AG04449 (cell line): ENCODE measurements at regions not wholly inside any gene's neighbourhood (a gene's known extent, or its start where the extent isn't known, plus 50 kb on each side); places are given as distances from the start of the nearest gene placed in this dataset.

Experiments
- CTCF ChIA-PET: fragments of 350-600 bp; formaldehyde crosslinking; extraction: SDS; loops from one replicate; lab custom pipeline; 2021; ENCODE audit warnings: antibody characterized with exemption; lab: Yijun Ruan, JAX
- POLR2A ChIA-PET: fragments of 400-600, 350-600 bp; formaldehyde crosslinking; extraction: SDS; loops from one replicate; lab custom pipeline; 2020; ENCODE audit warnings: antibody characterized with exemption, inconsistent platforms; lab: Yijun Ruan, JAX
- DNase-seq: peaks from one replicate; pipeline ENCODE4 v3.0.0-alpha.2; 2010; ENCODE audit warnings: low read depth, low spot score
- H3K4me3 ChIP-seq: 2 replicates; pipeline ENCODE4 v1.5.1; 2011; ENCODE audit warnings: low read depth, mild to moderate bottlenecking, control low read depth, low read length
- CTCF ChIP-seq: IDR thresholded peaks from one replicate; pipeline ENCODE4 v1.5.1; 2011; ENCODE audit warnings: mild to moderate bottlenecking, moderate library complexity, low read length, control low read depth, inconsistent platforms; ENCODE audit not compliant: insufficient read depth; ENCODE audit errors: missing control alignments

- POLR2A ChIA-PET: no interaction called here
- no peak overlapping the region for H3K4me3 ChIP-seq
- DNase-seq: peak; percentile 49
- CTCF ChIA-PET: no interaction called here
- TF ChIP-seq CTCF: no peak
These were observed 429.1 kb upstream of the INTU start for GRCh38 chr4:127203562-127204200.

GRCh38 chr4:127204322-127204721 is 428.4 kb upstream of the INTU start:
- no peak for TF ChIP-seq CTCF
- ChIA-PET POLR2A (no interaction called here), CTCF (no interaction called here)
- DNase-seq: no peak
- H3K4me3 ChIP-seq: no peak overlapping the region

- ChIA-PET POLR2A (no interaction called here), CTCF (no interaction called here)
- no peak for TF ChIP-seq CTCF
- DNase-seq: no peak
- no peak overlapping the region for H3K4me3 ChIP-seq
These were observed 423.1 kb upstream of the INTU start for GRCh38 chr4:127209580-127210095.

- CTCF ChIA-PET: no interaction called here
- H3K4me3 ChIP-seq: no peak overlapping the region
- POLR2A ChIA-PET: no interaction called here
- DNase-seq: no peak
- no peak for TF ChIP-seq CTCF
These were observed 421.7 kb upstream of the INTU start for GRCh38 chr4:127210893-127211649.

GRCh38 chr4:127211650-127212560 is 420.9 kb upstream of the INTU start:
- DNase-seq: no peak
- no peak for TF ChIP-seq CTCF
- POLR2A ChIA-PET: no interaction called here
- H3K4me3 ChIP-seq: no peak overlapping the region
- CTCF ChIA-PET: interaction anchor here (1.1 kb wide), 1 partner anchor 18 kb away, joined by 4 read pairs; no protein-coding TSS in a partner anchor

- ChIA-PET POLR2A (no interaction called here), CTCF (interaction anchor here (1.1 kb wide), 1 partner anchor 19 kb away, joined by 4 read pairs; no protein-coding TSS in a partner anchor)
- DNase-seq: no peak
- no peak for TF ChIP-seq CTCF
- no peak overlapping the region for H3K4me3 ChIP-seq
These were observed 420.1 kb upstream of the INTU start for GRCh38 chr4:127212701-127213100.
